GM12865 (cell line): ENCODE measurements at regions not wholly inside any gene's neighbourhood (a gene's known extent, or its start where the extent isn't known, plus 50 kb on each side); places are given as distances from the start of the nearest gene placed in this dataset.
"Not testable (repeated sequence)": the region's sequence is repeated elsewhere in the genome, so short reads cannot be mapped to it uniquely, and the experiment has no call there.

Experiments
- DNase-seq: peaks from one replicate; pipeline ENCODE4 v3.0.0; 2010; ENCODE audit warnings: low read depth
- H3K4me3 ChIP-seq: 2 replicates; pipeline ENCODE4 v1.5.1; 2011; ENCODE audit warnings: mild to moderate bottlenecking, low read depth, low read length, control low read depth
- CTCF ChIP-seq: IDR thresholded peaks from 2 replicates; pipeline ENCODE4 v1.5.1; 2011; ENCODE audit warnings: low read length, control low read depth, low read depth, inconsistent platforms; ENCODE audit not compliant: insufficient read depth; ENCODE audit errors: missing control alignments

GRCh38 chr17:71024969-71025368 lies 855.6 kb downstream of the KCNJ2 start:
- no peak overlapping the region for H3K4me3 ChIP-seq
- DNase-seq: no peak
- TF ChIP-seq CTCF: no peak

- DNase-seq: no peak
- TF ChIP-seq CTCF: no peak
- H3K4me3 ChIP-seq: no peak overlapping the region
Observed at GRCh38 chr17:71029246-71029645, 859.9 kb downstream of the KCNJ2 start.

DNA sequence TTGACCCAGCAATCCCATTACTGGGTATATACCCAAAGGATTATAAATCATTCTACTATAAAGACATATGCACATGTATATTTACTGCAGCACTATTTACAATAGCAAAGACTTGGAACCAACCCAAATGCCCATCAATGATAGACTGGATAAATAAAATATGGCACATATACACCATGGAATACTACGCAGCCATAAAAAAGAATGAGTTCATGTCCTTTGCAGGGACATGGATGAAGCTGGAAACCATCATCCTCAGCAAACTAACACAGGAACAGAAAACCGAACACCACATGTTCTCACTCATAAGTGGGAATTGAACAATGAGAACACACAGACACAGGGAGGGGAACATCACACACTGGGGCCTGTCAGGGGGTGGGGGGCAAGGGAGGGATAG lies 862.0 kb downstream of the KCNJ2 start:
- H3K4me3 ChIP-seq, DNase-seq: not testable (repeated sequence)

GRCh38 chr17:71032746-71033273 lies 863.5 kb downstream of the KCNJ2 start:
- no peak for TF ChIP-seq CTCF
- H3K4me3 ChIP-seq: no peak overlapping the region
- no peak for DNase-seq

GRCh38 chr17:71033336-71033735 lies 864.0 kb downstream of the KCNJ2 start:
- DNase-seq: no peak
- H3K4me3 ChIP-seq: no peak overlapping the region
- TF ChIP-seq CTCF: no peak

DNA sequence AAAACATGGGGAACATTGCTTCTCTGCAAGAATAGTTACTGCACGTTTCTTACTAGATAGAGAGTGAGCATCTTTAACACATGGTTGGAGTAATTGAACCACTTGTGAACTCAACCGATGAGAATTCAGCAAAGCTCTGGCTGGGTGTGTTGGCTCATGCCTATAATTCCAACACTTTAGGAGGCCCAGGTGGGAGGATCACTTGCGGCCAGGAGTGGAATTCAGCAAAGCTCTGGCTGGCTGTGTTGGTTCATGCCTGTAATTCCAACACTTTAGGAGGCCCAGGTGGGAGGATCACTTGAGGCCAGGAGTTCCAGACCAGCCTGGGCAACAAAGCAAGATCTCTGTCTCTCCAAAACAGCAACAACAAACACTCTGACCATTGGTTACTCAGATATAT lies 865.9 kb downstream of the KCNJ2 start:
- H3K4me3 ChIP-seq: no peak overlapping the region
- TF ChIP-seq CTCF: no peak
- DNase-seq: no peak

DNA sequence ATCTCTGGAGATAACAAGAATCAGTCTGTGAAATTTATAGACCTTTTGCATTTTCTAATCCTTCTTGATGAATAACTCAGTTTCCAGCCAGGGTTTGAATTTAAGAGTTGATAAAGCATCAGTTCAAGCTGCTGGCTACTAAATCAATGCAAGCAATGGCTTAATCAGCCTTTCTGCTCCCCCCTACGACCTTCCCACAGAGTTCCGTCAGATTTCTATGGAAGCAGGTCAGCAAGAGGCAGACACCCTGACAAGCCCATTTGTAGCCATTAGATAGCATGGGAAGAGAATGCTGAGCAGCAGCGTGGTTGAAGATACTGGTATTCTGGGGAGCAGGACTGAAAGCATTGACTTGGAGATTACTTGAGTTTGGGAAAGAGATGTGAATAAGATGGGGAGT lies 868.1 kb downstream of the KCNJ2 start:
- H3K4me3 ChIP-seq: no peak overlapping the region
- no peak for TF ChIP-seq CTCF
- DNase-seq: no peak
